WTC11 (cell line): ENCODE measurements at regions not wholly inside any gene's neighbourhood (a gene's known extent, or its start where the extent isn't known, plus 50 kb on each side); places are given as distances from the start of the nearest gene placed in this dataset.

Experiments
- ARID4B ChIP-seq: sonication (generic); formaldehyde crosslinking; IDR thresholded peaks from 2 replicates; pipeline ENCODE4 v1.8.0; 2023; ENCODE audit warnings: missing genetic modification reagents, mild to moderate bottlenecking, borderline replicate concordance
- ZNF232 ChIP-seq: sonication (generic); formaldehyde crosslinking; IDR thresholded peaks from 2 replicates; pipeline ENCODE4 v1.8.0; 2022; ENCODE audit warnings: mild to moderate bottlenecking, missing genetic modification reagents

GRCh38 chr13:47592256-47592655 lies 408.8 kb downstream of the SUCLA2 start:
- TF ChIP-seq ARID4B (CRISPR knock-in tag) (no peak), ZNF232 (CRISPR knock-in tag) (no peak)
